ENCODE measurements at regions not wholly inside any gene's neighbourhood (a gene's known extent, or its start where the extent isn't known, plus 50 kb on each side); places are given as distances from the start of the nearest gene placed in this dataset.

- Histone ChIP-seq H3K4me3 (ENCODE audit: low read depth in 1 of 2, low read length in 1 of 2) (no peak overlapping the region), H3K9me3 (no peaks in the 10 kb centered on the region), H3K27ac (no peak overlapping the region), H3K36me3 (no peaks in the 10 kb centered on the region), H3K4me1 (ENCODE audit: control insufficient read depth in 1 of 2, insufficient read depth in 1 of 2, low read depth in 1 of 2, low read length in 1 of 2) (no peaks in the 10 kb centered on the region), H3K27me3 (peaks cover 35% of the 10 kb centered on the region)
- TF ChIP-seq CTCF (IDR thresholded peaks at IDR 0.05), result no peak
Observed at GRCh38 chr6:3631877-3632276, 119.6 kb downstream of the PXDC1 start.

GRCh38 chr6:3631186-3631585 lies 120.3 kb downstream of the PXDC1 start:
- Histone ChIP-seq H3K27ac (no peak overlapping the region), H3K27me3 (peaks cover 35% of the 10 kb centered on the region), H3K4me1 (ENCODE audit: control insufficient read depth in 1 of 2, insufficient read depth in 1 of 2, low read depth in 1 of 2, low read length in 1 of 2) (no peaks in the 10 kb centered on the region), H3K36me3 (no peaks in the 10 kb centered on the region), H3K9me3 (no peaks in the 10 kb centered on the region), H3K4me3 (ENCODE audit: low read depth in 1 of 2, low read length in 1 of 2) (no peak overlapping the region)
- no peak for TF ChIP-seq CTCF (IDR thresholded peaks at IDR 0.05)

- H3K9me3 ChIP-seq, result no peaks in the 10 kb centered on the region
- TF ChIP-seq CTCF (IDR thresholded peaks at IDR 0.05), result no peak
- H3K4me3 ChIP-seq (ENCODE audit: low read depth in 1 of 2, low read length in 1 of 2), result no peak overlapping the region
- H3K36me3 ChIP-seq, result no peaks in the 10 kb centered on the region
- peaks cover 44% of the 10 kb centered on the region for H3K27me3 ChIP-seq
- H3K4me1 ChIP-seq (ENCODE audit: control insufficient read depth in 1 of 2, insufficient read depth in 1 of 2, low read depth in 1 of 2, low read length in 1 of 2), result no peaks in the 10 kb centered on the region
- no peak overlapping the region for H3K27ac ChIP-seq
Observed at GRCh38 chr6:3630258-3630835, 121.2 kb downstream of the PXDC1 start.

GRCh38 chr6:3627956-3628835 lies 123.3 kb downstream of the PXDC1 start:
- peaks cover 65% of the 10 kb centered on the region for H3K27me3 ChIP-seq
- H3K4me3 ChIP-seq (ENCODE audit: low read depth in 1 of 2, low read length in 1 of 2), result no peak overlapping the region
- H3K36me3 ChIP-seq, result no peaks in the 10 kb centered on the region
- TF ChIP-seq CTCF (IDR thresholded peaks at IDR 0.05), result no peak
- H3K4me1 ChIP-seq (ENCODE audit: control insufficient read depth in 1 of 2, insufficient read depth in 1 of 2, low read depth in 1 of 2, low read length in 1 of 2), result no peaks in the 10 kb centered on the region
- H3K27ac ChIP-seq, result no peak overlapping the region
- no peaks in the 10 kb centered on the region for H3K9me3 ChIP-seq

GRCh38 chr6:3627501-3627900 lies 124.0 kb downstream of the PXDC1 start:
- H3K27me3 ChIP-seq, result peaks cover 72% of the 10 kb centered on the region
- H3K36me3 ChIP-seq, result no peaks in the 10 kb centered on the region
- H3K4me3 ChIP-seq (ENCODE audit: low read depth in 1 of 2, low read length in 1 of 2), result no peak overlapping the region
- H3K9me3 ChIP-seq, result no peaks in the 10 kb centered on the region
- no peak overlapping the region for H3K27ac ChIP-seq
- no peak for TF ChIP-seq CTCF (IDR thresholded peaks at IDR 0.05)
- H3K4me1 ChIP-seq (ENCODE audit: control insufficient read depth in 1 of 2, insufficient read depth in 1 of 2, low read depth in 1 of 2, low read length in 1 of 2), result no peaks in the 10 kb centered on the region

Measured in neutrophil (primary cell).